Suprapubic skin (tissue), 3 donors: ENCODE measurements at regions not wholly inside any gene's neighbourhood (a gene's known extent, or its start where the extent isn't known, plus 50 kb on each side); places are given as distances from the start of the nearest gene placed in this dataset.

ENCODE experiments used
- POLR2A ChIP-seq, 2 donors: fragments of 450-650 bp; IDR thresholded peaks; one replicate each; pipeline ENCODE4 v1.6.1; 2017; ENCODE audit warnings: antibody characterized with exemption in 2 of 2, mild to moderate bottlenecking in 2 of 2, moderate library complexity in 2 of 2
- TF ChIP-seq, protein P1 (sequence below), 2 donors: fragments of 200-600 bp in 1 of 2; fragments of 450-650 bp in 1 of 2; sonication (generic) in 1 of 2; IDR thresholded peaks; one replicate each; pipeline ENCODE4 v1.5.1; 2016 to 2019; ENCODE audit warnings: antibody characterized with exemption in 2 of 2, mild to moderate bottlenecking in 1 of 2, moderate library complexity in 1 of 2

DNA sequence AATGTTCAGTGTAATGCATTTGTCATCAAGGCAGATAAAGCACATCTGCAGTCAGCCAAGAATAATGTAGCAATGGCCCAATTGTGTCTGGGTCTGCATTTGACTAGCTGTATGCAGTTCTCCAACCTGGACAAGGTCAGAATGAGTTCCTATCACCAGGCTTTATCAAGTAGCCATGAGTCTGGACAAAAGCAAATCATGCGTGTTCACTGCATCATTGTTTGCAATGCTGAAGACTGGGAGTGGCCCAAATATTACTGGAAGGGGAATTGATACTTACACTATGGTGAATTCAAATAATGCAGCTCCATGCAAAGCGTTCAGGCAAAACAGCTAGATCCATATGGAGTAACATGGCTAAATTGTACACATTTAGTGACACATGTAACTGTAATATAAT lies 250.9 kb downstream of the TOX3 start:
- TF ChIP-seq, protein P1, sequence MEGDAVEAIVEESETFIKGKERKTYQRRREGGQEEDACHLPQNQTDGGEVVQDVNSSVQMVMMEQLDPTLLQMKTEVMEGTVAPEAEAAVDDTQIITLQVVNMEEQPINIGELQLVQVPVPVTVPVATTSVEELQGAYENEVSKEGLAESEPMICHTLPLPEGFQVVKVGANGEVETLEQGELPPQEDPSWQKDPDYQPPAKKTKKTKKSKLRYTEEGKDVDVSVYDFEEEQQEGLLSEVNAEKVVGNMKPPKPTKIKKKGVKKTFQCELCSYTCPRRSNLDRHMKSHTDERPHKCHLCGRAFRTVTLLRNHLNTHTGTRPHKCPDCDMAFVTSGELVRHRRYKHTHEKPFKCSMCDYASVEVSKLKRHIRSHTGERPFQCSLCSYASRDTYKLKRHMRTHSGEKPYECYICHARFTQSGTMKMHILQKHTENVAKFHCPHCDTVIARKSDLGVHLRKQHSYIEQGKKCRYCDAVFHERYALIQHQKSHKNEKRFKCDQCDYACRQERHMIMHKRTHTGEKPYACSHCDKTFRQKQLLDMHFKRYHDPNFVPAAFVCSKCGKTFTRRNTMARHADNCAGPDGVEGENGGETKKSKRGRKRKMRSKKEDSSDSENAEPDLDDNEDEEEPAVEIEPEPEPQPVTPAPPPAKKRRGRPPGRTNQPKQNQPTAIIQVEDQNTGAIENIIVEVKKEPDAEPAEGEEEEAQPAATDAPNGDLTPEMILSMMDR (IDR thresholded peaks at IDR 0.05), result no peak
- no peak for TF ChIP-seq POLR2A (IDR thresholded peaks at IDR 0.05)
